H1 (cell line): ENCODE measurements at regions not wholly inside any gene's neighbourhood (a gene's known extent, or its start where the extent isn't known, plus 50 kb on each side); places are given as distances from the start of the nearest gene placed in this dataset.

Source experiments
- ATF2 ChIP-seq: IDR thresholded peaks from 2 replicates; pipeline ENCODE4 v1.6.1; 2012; ENCODE audit warnings: low read length, inconsistent platforms
- CBX8 ChIP-seq: fragments of 300-800, 300-1000 bp; sonication (generic); IDR thresholded peaks from 2 replicates; pipeline ENCODE4 v1.7.1; 2016; ENCODE audit warnings: low read depth, low read length, borderline replicate concordance
- CEBPB ChIP-seq: IDR thresholded peaks from 2 replicates; pipeline ENCODE4 v1.6.1; 2012; ENCODE audit warnings: low read depth, low read length
- CTCF ChIP-seq, 3 experiments: IDR thresholded peaks; 1 replicate in 2 of 3; 2 replicates in 1 of 3; pipeline versions ENCODE4 v1.5.1 to v1.6.1; 2011; ENCODE audit warnings: low read length in 3 of 3, mild to moderate bottlenecking in 3 of 3, inconsistent platforms in 2 of 3, low read depth in 1 of 3, moderate library complexity in 1 of 3; ENCODE audit not compliant: insufficient read depth in 1 of 3; ENCODE audit errors: control extremely low read depth in 1 of 3
- EP300 ChIP-seq, 2 experiments: IDR thresholded peaks; 1 replicate in 1 of 2; 2 replicates in 1 of 2; pipeline ENCODE4 v1.6.1; 2011 to 2012; ENCODE audit warnings: low read depth in 2 of 2, low read length in 2 of 2, mild to moderate bottlenecking in 2 of 2, borderline replicate concordance in 1 of 2, inconsistent platforms in 1 of 2, moderate library complexity in 1 of 2
- EZH2 ChIP-seq: fragments of 200-600 bp; sonication (generic); IDR thresholded peaks from 2 replicates; pipeline ENCODE4 v1.7.1; 2012; ENCODE audit warnings: low read depth, mild to moderate bottlenecking, moderate library complexity, low read length, inconsistent platforms; ENCODE audit not compliant: severe bottlenecking
- POLR2A ChIP-seq, 2 experiments: IDR thresholded peaks; 1 replicate in 1 of 2; 2 replicates in 1 of 2; pipeline ENCODE4 v1.6.1; 2011; ENCODE audit warnings: low read depth in 2 of 2, low read length in 2 of 2, mild to moderate bottlenecking in 2 of 2; ENCODE audit errors: control extremely low read depth in 1 of 2
- POLR2AphosphoS5 ChIP-seq: IDR thresholded peaks from 2 replicates; pipeline ENCODE4 v1.6.1; 2011; ENCODE audit warnings: low read depth, low read length
- RBBP5 ChIP-seq: IDR thresholded peaks from 2 replicates; pipeline ENCODE4 v1.7.1; 2012; ENCODE audit warnings: low read depth, mild to moderate bottlenecking, inconsistent platforms, low read length, moderate library complexity, borderline replicate concordance
- ZNF274 ChIP-seq: IDR thresholded peaks from 2 replicates; pipeline ENCODE4 v1.7.0; 2012; ENCODE audit warnings: low read length, borderline replicate concordance; ENCODE audit errors: extremely low read depth

GRCh38 chr7:35491233-35491632 is 203.7 kb downstream of the HERPUD2 start:
- no peak for TF ChIP-seq CTCF (IDR thresholded peaks at IDR 0.05; ENCODE audit: control extremely low read depth in 1 of 3, insufficient read depth in 1 of 3, low read depth in 1 of 3, low read length in 3 of 3)
- TF ChIP-seq ZNF274, result no peak
- TF ChIP-seq ATF2, result no peak
- TF ChIP-seq CEBPB, result no peak
- TF ChIP-seq EZH2, result no peak
- no peak for TF ChIP-seq RBBP5
- TF ChIP-seq POLR2AphosphoS5, result no peak
- no peak for TF ChIP-seq EP300 (IDR thresholded peaks at IDR 0.05; ENCODE audit: borderline replicate concordance in 1 of 2, low read depth in 2 of 2, low read length in 2 of 2)
- no peak for TF ChIP-seq POLR2A (IDR thresholded peaks at IDR 0.05; ENCODE audit: control extremely low read depth in 1 of 2, low read depth in 2 of 2, low read length in 2 of 2)
- no peak for TF ChIP-seq CBX8
